ENCODE measurements at regions not wholly inside any gene's neighbourhood (a gene's known extent, or its start where the extent isn't known, plus 50 kb on each side); places are given as distances from the start of the nearest gene placed in this dataset.

DNA sequence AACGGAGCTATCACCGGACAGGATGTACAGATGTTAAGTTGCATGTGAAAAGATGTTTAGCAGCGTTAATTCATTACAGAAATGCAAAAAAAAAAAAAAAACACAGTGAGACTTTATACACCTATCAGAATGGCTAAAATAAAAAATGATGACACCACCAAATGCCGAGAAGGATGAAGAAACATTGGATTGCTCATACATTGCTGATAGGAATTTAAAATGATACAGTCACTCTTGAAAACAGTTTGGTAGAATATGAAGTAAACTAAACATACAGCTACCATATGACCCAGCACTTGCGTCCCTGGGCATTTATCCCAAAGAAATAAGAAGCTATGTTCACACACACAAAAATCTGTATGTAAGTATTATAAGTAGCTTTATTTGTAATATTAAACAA, 574.1 kb downstream of the SLC16A7 start:
- Mint-ChIP-seq H3K4me3 (no peak overlapping the region), H3K4me1 (ENCODE audit: low read depth) (no peaks in the 10 kb centered on the region), H3K9me3 (peaks cover 2% of the 10 kb centered on the region), H3K27ac (no peak overlapping the region), H3K36me3 (ENCODE audit: low read depth) (no peaks in the 10 kb centered on the region), H3K27me3 (ENCODE audit: low read depth) (no peaks in the 10 kb centered on the region)
- intact Hi-C loops (cut with micrococcal nuclease), result no loop called here
- no peak for DNase-seq
- CTCF ChIA-PET, result interaction anchor here (0.6 kb wide), 1 partner anchor 432 kb away, joined by 6 read pairs; no protein-coding TSS in a partner anchor

DNA sequence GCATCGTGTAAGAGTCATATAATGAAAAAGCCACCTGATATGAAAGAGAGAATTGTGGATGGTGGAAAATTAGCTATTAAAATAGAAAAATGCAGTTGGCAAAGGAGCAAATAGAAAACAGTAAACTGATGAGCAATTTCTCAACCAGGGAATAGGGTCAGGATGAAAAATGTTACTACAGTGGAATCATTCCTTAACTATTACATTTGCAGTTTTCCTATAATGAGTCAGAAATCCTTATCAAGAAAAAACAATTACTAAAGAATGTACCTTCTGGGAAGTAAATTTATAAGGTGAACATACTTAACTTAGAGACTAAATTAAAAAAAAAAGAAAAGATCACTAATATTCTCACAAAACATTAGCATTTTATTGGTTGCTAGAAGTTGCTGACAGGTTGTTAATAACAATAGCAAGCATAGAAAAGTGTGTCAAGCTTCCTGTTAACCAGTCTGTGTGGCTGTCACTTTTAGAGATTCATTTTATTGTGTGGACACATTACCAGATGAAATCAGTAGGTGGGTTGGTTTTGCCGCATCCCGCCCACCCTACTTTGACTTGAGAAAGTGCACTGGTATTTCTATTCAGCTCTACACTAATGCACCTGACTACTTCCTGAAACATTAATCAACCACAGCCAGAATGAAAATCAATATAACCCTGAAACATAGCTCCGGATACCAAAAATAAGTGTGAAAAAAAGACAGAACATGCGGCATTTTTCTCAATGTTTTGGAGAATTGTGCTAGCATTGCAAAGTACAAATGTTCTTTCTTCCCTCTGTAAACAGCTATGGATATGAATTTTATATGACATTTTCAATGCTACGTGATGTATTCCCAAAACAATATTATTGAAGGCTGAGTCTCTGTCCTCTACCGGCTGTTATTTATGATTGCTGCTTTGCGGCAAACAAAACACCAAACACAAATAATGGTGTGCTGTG, 576.7 kb downstream of the SLC16A7 start:
- CTCF ChIA-PET, result interaction anchor here (0.9 to 1.0 kb wide), 2 partner anchors 19 to 126 kb away, joined by 3 to 4 read pairs; no protein-coding TSS in a partner anchor
- no peak overlapping the region for H3K27ac Mint-ChIP-seq

DNA sequence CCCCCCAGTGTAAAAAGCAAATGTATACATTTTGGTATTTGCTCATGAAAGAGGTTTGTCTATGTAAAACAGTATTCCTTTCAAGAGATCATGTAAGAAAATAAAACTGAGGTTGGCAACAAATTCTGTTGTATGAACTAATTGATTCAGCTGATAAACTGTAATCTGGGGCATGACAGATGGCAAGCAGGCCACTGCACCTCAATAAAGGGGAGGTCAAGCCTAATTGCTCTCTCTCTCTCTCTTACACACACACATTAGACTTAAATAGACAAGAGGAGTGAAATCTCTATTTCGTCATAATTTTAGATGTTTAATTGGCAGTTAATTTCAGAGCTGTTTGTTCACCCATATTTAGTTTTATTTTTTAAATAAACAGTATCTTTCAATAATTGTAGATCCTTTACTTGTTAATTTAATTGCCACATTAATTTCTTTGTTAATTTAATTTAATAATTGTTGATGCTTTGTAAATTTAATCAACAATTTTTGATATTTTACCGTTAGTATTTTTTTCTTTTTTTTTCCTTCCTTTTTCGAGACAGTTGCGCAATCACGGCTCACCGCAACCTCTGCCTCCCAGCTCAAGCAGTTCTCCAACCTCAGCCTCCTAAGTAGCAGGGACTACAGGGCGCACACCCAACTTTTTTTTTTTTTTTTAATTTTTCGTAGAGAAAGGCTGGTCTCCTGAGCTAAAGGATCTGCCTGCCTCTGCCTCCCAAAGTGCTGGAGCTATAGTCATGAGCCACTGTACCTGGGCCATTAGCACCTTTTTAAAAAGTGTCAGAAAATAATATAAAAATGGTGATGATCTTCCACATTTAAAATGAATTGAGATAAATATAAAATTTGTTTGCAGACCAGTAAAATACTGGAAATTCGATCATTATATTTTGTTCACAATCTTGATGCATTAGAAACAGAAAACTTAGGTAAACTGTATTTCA, 577.7 kb downstream of the SLC16A7 start:
- Mint-ChIP-seq H3K9me3 (no peaks in the 10 kb centered on the region), H3K27ac (no peak overlapping the region), H3K27me3 (ENCODE audit: low read depth) (no peaks in the 10 kb centered on the region), H3K4me3 (no peak overlapping the region), H3K4me1 (ENCODE audit: low read depth) (no peaks in the 10 kb centered on the region), H3K36me3 (ENCODE audit: low read depth) (no peaks in the 10 kb centered on the region)
- intact Hi-C loops (cut with micrococcal nuclease), result no loop called here
- CTCF ChIA-PET, result interaction anchor here (0.9 to 1.0 kb wide), 2 partner anchors 20 to 125 kb away, joined by 3 to 4 read pairs; no protein-coding TSS in a partner anchor
- no peak for DNase-seq

More for the DNA sequence above, 576.7 kb downstream of the SLC16A7 start:
- no peaks in the 10 kb centered on the region for H3K9me3 Mint-ChIP-seq
- intact Hi-C loops (cut with micrococcal nuclease), result no loop called here
- H3K27me3 Mint-ChIP-seq (ENCODE audit: low read depth), result no peaks in the 10 kb centered on the region
- H3K36me3 Mint-ChIP-seq (ENCODE audit: low read depth), result no peaks in the 10 kb centered on the region
- DNase-seq, result no peak
- H3K4me1 Mint-ChIP-seq (ENCODE audit: low read depth), result no peaks in the 10 kb centered on the region
- no peak overlapping the region for H3K4me3 Mint-ChIP-seq

DNA sequence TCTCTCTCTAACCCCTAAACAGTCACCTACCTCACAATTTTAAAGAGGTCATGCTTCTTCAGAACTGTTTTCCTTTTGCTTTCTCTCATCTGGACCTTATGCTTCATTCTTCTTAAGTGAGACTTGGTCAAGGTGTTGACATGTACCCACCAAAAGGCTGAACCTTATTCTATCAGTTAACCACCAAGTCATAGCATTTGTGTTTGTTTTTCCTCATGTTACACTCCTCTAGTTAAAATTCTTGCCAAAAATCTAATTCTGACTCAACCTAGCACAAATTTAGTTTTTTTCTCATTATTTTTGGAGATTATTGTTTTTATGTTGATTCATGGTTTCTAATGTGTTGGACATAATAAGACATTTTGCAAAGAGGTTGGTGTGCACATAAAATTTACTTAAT, 578.6 kb downstream of the SLC16A7 start:
- Mint-ChIP-seq H3K27me3 (ENCODE audit: low read depth) (no peaks in the 10 kb centered on the region), H3K27ac (no peak overlapping the region), H3K36me3 (ENCODE audit: low read depth) (no peaks in the 10 kb centered on the region), H3K4me3 (no peak overlapping the region), H3K4me1 (ENCODE audit: low read depth) (no peaks in the 10 kb centered on the region), H3K9me3 (no peaks in the 10 kb centered on the region)
- DNase-seq, result no peak
- intact Hi-C loops (cut with micrococcal nuclease), result no loop called here
- CTCF ChIA-PET, result no interaction called here

DNA sequence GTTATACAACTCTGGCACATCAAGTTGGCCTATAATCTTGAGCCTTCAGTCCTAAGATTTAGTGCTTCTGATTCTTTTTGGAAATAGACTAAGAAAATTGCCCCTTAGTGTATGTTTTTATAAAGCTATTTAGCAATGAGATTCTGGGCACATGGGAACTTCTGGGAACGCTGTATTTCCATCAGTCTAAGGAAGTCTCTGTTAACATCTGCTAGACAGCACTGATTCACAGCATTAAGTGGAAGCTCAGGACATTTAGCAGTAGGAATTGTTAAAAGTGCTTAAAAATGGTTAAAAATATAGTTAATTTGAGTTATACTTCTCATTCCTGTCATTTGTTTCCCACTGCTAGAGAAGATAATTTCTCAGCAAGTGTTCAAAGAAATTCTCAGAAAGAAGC, 579.1 kb downstream of the SLC16A7 start:
- no peaks in the 10 kb centered on the region for H3K27me3 Mint-ChIP-seq (ENCODE audit: low read depth)
- no peaks in the 10 kb centered on the region for H3K36me3 Mint-ChIP-seq (ENCODE audit: low read depth)
- intact Hi-C loops (cut with micrococcal nuclease), result no loop called here
- DNase-seq, result no peak
- H3K27ac Mint-ChIP-seq, result no peak overlapping the region
- CTCF ChIA-PET, result no interaction called here
- no peaks in the 10 kb centered on the region for H3K9me3 Mint-ChIP-seq
- no peaks in the 10 kb centered on the region for H3K4me1 Mint-ChIP-seq (ENCODE audit: low read depth)
- no peak overlapping the region for H3K4me3 Mint-ChIP-seq

DNA sequence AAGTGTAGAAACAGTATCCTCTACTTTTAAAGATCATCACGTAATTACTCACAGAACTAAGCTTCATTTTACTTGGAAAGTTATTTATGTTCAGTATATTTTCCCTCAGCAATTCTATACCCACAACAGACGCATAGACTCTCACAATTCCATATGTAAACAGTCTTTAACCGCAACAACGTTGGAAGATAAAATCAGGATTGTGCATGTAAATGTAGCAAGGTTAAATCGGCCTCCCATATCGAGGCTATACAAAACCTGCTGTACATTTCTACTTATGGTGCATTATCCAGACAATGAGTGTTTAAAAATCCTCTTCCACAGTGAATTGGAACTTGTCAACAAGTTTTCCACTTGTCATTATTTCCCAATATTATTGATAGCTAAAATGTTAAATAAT, 581.1 kb downstream of the SLC16A7 start:
- DNase-seq, result no peak
- H3K9me3 Mint-ChIP-seq, result no peaks in the 10 kb centered on the region
- no peaks in the 10 kb centered on the region for H3K36me3 Mint-ChIP-seq (ENCODE audit: low read depth)
- H3K4me1 Mint-ChIP-seq (ENCODE audit: low read depth), result no peaks in the 10 kb centered on the region
- CTCF ChIA-PET, result no interaction called here
- intact Hi-C loops (cut with micrococcal nuclease), result no loop called here
- no peaks in the 10 kb centered on the region for H3K27me3 Mint-ChIP-seq (ENCODE audit: low read depth)
- H3K27ac Mint-ChIP-seq, result no peak overlapping the region
- H3K4me3 Mint-ChIP-seq, result no peak overlapping the region

DNA sequence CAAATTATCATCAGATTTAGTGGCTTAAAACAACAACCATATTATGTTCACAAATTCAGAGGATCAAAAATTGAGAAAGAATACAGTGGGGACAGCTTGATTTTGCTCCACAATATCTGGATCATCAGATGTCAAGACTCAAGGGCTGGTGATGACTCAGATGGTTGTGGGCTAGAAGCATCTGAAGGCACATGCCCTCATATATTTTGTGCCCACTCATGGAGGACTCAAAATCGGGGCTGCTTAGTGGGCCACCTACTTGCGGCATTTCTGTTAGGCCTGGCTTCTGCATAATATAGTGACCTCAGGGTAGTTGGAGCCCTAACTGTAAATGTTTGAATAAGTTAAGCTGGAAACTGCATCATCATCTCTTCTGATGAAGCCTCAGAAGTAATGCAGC, 584.5 kb downstream of the SLC16A7 start:
- no peak for DNase-seq
- no peaks in the 10 kb centered on the region for H3K36me3 Mint-ChIP-seq (ENCODE audit: low read depth)
- H3K27me3 Mint-ChIP-seq (ENCODE audit: low read depth), result no peaks in the 10 kb centered on the region
- H3K27ac Mint-ChIP-seq, result no peak overlapping the region
- H3K4me3 Mint-ChIP-seq, result no peak overlapping the region
- CTCF ChIA-PET, result no interaction called here
- H3K9me3 Mint-ChIP-seq, result no peaks in the 10 kb centered on the region
- intact Hi-C loops (cut with micrococcal nuclease), result no loop called here
- no peaks in the 10 kb centered on the region for H3K4me1 Mint-ChIP-seq (ENCODE audit: low read depth)

DNA sequence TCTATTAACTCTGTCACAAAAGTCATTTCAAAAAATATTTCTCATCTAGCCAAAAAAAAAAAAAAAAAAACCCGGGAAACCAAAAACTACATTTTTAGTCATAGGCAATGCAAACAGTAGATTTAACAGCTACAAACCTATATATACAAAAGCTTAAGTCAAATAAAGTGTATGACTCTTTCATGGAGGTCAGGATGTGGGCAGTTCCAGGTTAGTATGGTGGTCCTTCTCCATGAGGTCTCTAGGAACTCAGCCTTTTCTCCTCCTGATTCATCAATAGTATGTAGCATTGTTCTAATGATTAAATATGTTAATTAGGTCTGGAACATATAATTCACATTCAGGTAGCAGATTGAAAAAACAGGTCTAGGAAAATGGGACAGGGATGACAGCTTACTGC, 586.5 kb downstream of the SLC16A7 start:
- Mint-ChIP-seq H3K27me3 (ENCODE audit: low read depth) (no peaks in the 10 kb centered on the region), H3K27ac (no peak overlapping the region), H3K4me3 (no peak overlapping the region), H3K36me3 (ENCODE audit: low read depth) (no peaks in the 10 kb centered on the region), H3K9me3 (no peaks in the 10 kb centered on the region), H3K4me1 (ENCODE audit: low read depth) (no peaks in the 10 kb centered on the region)
- intact Hi-C loops (cut with micrococcal nuclease), result no loop called here
- CTCF ChIA-PET, result interaction anchor here (0.6 kb wide), 1 partner anchor 741 kb away, joined by 3 read pairs; no protein-coding TSS in a partner anchor
- DNase-seq, result no peak

DNA sequence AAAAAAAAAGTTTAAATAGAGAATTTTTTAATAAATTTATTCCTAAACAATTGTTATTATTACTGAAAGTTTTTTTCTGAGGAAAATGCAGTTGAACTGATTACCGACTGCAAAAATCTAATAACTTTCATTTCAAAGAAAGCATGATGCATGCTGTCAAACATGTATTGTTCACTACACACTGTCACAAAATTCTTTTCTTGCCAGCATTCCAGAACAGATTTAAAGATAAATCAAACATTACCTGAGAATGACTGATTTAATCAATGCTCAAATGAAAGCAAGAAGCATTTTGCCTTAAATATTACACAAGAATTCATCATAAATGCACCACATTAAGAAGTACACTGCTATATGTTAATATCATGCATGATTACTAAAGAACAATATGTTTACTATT, 588.3 kb downstream of the SLC16A7 start:
- CTCF ChIA-PET, result no interaction called here
- no peaks in the 10 kb centered on the region for H3K27me3 Mint-ChIP-seq (ENCODE audit: low read depth)
- no peaks in the 10 kb centered on the region for H3K9me3 Mint-ChIP-seq
- H3K4me3 Mint-ChIP-seq, result no peak overlapping the region
- no peak for DNase-seq
- H3K4me1 Mint-ChIP-seq (ENCODE audit: low read depth), result no peaks in the 10 kb centered on the region
- H3K36me3 Mint-ChIP-seq (ENCODE audit: low read depth), result no peaks in the 10 kb centered on the region
- H3K27ac Mint-ChIP-seq, result no peak overlapping the region
- intact Hi-C loops (cut with micrococcal nuclease), result no loop called here

DNA sequence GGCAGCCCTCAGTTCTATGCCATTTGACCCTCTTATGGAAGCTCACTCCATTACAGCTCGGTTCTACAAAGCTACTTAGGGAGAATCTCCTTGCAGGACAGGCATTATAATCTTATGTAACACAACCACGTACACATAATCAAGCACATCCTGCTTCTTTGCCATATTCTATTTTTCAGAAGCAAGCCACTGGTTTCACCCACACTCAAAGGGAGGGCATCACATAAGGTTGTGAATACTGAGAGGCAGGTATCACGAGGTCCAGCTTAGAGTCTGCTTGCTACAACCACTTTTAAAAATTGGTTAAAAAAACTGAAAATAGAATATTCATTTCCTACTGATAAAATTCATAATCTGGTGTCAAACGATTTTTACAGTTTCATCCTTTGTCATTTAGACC, 589.2 kb downstream of the SLC16A7 start:
- Mint-ChIP-seq H3K4me3 (no peak overlapping the region), H3K9me3 (no peaks in the 10 kb centered on the region), H3K27me3 (ENCODE audit: low read depth) (no peaks in the 10 kb centered on the region), H3K4me1 (ENCODE audit: low read depth) (no peaks in the 10 kb centered on the region), H3K36me3 (ENCODE audit: low read depth) (no peaks in the 10 kb centered on the region), H3K27ac (no peak overlapping the region)
- CTCF ChIA-PET, result no interaction called here
- DNase-seq, result no peak
- intact Hi-C loops (cut with micrococcal nuclease), result no loop called here

DNA sequence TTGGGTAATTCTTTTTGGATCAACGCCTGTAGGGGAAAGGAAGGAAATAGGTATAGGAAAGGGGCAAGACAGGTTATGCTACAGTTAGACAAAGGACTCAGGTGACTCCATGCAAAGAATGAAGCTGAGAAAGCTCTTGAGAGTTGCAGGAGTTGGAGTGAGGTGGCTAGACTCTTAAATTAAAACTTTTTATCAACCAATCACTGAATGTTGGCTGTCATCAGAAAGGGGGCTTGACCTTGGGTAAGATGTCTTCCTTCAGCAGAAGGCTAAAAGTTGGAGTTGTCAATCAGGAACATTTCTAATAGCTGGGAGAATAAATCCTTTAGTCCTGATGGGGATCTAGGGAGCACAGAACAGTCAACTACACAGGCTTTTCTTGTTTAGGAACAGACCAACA, 595.4 kb downstream of the SLC16A7 start:
- CTCF ChIA-PET, result no interaction called here

DNA sequence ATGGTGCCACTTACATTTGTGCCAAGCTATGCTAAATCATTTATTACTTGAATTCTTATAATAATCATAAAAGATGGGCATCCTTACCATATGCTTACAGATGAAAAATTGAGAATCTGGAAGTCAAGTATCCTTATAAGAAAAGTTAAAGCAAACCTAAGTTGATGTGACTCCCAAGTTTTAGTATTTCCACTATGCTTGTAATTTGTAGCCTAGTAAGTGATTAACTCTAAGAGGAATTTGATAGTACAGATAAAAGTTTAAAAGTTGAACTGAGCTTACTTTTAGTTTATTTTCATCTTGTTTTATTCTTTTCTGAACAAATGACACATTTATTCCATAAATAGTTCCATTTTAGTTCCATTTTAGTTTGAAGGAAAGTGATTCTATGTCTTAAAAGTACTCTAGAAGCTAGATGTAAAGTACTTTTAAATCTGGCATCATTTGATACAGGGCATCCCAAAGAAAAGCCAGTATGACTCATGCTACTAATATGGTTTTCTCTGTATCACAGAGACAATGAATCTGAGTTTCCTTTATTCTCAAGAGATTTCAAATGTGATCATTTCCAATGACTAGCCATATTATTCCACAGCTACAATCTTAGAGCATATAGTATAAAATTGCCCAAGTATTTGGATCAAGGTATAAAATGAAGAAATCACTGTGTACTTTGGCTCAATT, 596.0 kb downstream of the SLC16A7 start:
- no peak for DNase-seq
- no peaks in the 10 kb centered on the region for H3K9me3 Mint-ChIP-seq
- H3K27me3 Mint-ChIP-seq (ENCODE audit: low read depth), result no peaks in the 10 kb centered on the region
- intact Hi-C loops (cut with micrococcal nuclease), result no loop called here
- no peak overlapping the region for H3K27ac Mint-ChIP-seq
- no peaks in the 10 kb centered on the region for H3K4me1 Mint-ChIP-seq (ENCODE audit: low read depth)
- CTCF ChIA-PET, result no interaction called here
- no peak overlapping the region for H3K4me3 Mint-ChIP-seq
- H3K36me3 Mint-ChIP-seq (ENCODE audit: low read depth), result no peaks in the 10 kb centered on the region

More for the DNA sequence above, 595.4 kb downstream of the SLC16A7 start:
- no peaks in the 10 kb centered on the region for H3K27me3 Mint-ChIP-seq (ENCODE audit: low read depth)
- no peak overlapping the region for H3K4me3 Mint-ChIP-seq
- H3K36me3 Mint-ChIP-seq (ENCODE audit: low read depth), result no peaks in the 10 kb centered on the region
- no peak for DNase-seq
- no peaks in the 10 kb centered on the region for H3K9me3 Mint-ChIP-seq
- H3K4me1 Mint-ChIP-seq (ENCODE audit: low read depth), result no peaks in the 10 kb centered on the region
- H3K27ac Mint-ChIP-seq, result no peak overlapping the region
- intact Hi-C loops (cut with micrococcal nuclease), result no loop called here
